Stimulated activated CD4-positive, alpha-beta T cell treated with anti-CD3 and anti-CD28 coated beads, Interleukin-2, amount 100 ng/mL, for 48 hours (primary cell): ENCODE measurements at regions not wholly inside any gene's neighbourhood (a gene's known extent, or its start where the extent isn't known, plus 50 kb on each side); places are given as distances from the start of the nearest gene placed in this dataset.

Experiments
- DNase-seq, 2 donors: peaks; one replicate each; pipeline ENCODE4 v3.0.0-alpha.2; 2020

- no peak for DNase-seq
Observed at GRCh38 chr2:56713978-56714377, 530.2 kb downstream of the CCDC85A start.

- DNase-seq: no peak
Observed at GRCh38 chr2:56714400-56714799, 530.6 kb downstream of the CCDC85A start.

GRCh38 chr2:56715683-56716082 lies 531.9 kb downstream of the CCDC85A start:
- DNase-seq: no peak

DNA sequence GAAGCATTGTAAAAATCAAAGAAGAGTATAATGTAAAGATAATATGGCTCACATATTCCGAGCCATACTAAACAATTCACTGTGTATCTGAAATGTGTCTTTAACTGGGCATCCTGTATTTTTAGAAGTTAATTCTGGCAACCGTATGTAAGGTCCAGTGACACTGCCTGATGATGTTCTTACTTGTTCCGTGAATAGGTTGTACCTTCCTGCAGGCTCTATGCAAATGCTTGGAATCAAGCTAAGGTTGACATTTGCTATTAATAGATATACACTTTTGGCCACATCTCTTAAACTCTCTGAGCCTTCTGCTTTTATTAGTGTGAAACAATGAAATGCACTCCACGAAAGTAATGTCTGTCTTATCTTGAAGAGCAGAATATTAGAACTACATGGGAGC lies 534.6 kb downstream of the CCDC85A start:
- DNase-seq: no peak

GRCh38 chr2:56729212-56729611 lies 545.4 kb downstream of the CCDC85A start:
- no peak for DNase-seq

- no peak for DNase-seq
Observed at GRCh38 chr2:56732946-56733345, 549.2 kb downstream of the CCDC85A start.

DNA sequence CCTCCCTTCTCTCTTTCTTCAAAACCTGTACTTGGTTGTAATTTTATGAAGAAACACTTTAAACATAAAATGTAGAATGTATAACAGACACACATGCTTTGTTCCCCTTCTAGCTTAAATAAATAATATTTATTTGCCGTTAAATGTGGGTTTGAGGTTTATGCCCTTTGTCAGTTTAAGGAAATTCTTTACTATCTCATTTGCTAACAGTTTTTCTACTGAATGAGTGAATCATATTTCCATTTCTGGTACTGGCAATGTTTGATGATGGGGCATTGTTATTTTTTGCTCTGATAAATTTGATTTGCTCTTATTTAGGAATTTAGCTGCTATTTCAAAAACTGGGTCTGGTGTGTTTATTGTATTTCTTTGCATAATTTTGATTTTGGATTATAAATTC lies 555.6 kb downstream of the CCDC85A start:
- DNase-seq: no peak

DNA sequence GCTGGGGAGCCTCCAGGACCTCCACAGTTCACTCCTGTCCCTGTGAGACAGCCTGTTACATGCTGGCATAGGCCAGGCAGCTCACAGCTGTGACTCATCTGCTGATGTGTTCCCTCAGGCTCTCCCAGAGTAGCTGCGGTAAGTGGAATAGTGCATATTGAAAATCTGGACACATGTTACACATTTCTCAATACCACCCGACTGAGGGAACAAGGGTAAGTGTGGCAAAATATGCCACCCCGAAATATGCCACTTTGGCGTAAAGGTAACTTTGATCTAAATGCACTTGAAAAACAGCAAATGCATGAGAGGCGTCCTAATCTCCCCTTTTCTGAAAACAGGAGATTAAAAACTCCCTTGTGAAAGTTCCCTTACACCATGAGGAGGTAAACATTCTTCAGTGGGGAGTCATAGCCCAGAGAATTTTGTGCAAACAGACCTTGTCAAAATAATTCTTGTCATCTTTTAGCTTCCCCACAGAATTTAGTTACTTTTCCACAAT lies 557.9 kb downstream of the CCDC85A start:
- DNase-seq: no peak

DNA sequence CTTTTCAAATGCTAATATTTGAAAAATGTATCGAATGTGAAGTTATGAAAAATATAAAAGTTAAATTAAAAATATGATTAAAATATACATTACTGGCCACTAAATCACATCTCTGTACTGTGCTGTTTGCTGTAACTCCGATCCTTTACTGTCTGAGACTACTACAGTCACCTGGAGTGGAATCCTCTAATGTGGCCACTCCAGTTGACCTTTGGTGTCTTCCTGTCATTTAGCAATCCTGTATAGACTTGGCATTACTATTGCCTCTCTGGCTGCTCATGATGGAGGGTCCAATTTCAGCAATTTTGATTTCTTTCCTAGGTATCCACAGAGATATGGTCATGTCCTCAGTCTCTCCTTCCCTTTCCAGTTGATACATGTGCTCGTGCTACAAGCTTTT lies 560.0 kb downstream of the CCDC85A start:
- DNase-seq: no peak

- no peak for DNase-seq
Observed at GRCh38 chr2:56749152-56749752, 565.5 kb downstream of the CCDC85A start.

GRCh38 chr2:56753182-56753581 lies 569.4 kb downstream of the CCDC85A start:
- DNase-seq: no peak

DNA sequence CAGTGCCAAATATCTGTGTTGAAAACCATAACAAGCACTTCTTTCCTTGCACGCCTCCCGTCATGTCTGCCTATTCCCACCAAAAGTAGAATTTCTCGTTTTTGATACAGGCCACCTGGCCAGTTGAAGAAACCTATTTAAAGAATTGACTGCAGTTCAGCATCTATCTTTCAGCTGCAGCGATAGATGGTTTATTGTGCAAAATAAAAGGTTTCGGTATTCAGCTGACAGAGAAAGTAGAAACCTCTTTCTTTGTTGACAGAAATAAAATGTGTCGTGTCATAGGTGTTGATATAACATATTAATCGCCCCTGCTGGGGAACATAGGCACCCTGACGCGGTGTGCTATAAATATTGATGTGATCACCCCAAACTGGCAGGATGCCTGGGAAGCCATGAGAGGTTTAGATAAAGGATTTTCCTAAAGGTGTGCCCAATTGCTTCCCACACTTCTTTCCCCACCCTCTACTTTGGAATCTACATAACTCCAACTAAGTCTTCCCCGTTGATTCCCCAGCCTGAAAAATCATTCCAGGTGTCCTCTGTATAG lies 570.4 kb downstream of the CCDC85A start:
- DNase-seq: no peak

DNA sequence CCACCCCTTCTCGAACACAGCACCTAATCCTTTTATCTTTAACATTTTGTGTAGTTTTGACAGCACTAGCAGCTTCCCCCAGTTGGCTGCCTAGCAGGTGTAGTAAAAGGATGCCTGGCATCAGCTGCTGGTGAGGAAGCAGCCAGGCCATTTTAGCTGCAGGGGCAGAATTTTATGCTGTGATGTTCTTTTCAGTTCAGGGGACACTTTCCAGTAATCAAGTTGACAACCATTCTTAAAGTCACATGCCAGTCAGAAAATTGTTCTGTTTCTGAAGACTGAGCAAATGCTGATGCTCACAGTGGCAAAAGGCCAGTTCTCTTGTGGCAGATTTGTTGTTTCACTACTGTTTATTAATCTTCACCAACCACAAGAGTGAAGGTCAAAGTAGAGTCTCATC lies 570.8 kb downstream of the CCDC85A start:
- no peak for DNase-seq

DNA sequence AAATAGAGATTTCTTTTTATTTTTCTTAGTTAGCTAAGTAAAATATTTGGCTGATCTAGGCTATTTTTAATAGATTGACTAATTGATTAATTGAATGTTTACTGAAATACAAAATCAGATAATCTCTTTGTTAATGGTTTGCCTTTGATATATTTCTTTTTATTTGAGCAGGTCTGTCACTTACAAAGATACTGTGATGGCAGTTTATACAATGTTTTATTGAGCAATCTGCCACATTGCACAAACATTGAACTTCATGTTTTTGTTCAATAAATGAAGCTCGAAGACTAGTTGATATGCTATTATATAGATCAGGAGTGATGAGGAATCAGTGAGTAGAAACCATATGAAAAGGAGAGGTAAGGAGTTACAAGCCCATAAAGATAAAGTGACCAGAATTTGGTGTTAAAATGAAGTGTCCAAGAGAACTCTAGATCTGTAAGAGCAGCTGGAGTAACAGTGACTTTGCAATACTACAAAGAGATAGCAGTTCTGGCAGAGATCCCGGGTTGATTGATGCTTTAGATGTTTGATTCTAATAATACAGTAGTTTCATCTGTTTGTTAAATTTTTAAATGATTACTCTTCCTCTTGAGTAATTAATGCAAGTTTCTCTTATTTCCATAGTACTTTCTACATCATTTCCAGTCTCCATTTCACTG lies 574.2 kb downstream of the CCDC85A start:
- no peak for DNase-seq

DNA sequence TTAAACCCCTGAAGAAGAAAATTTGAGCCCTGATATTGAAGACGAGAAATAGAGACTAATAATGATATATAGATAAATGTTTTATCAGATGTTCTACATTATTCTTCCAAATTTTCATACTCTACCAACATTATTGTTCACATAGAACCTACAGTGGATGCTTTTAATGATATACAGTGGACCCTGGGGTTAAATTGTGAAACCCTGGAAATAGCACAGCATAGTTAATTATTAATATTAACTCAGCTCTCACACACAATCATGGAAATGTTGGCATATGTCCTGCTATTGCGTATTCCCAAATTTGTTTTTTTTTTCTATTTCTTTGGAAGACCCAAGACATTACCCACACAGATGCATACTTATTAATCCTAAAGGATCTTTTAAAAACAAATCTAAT lies 579.9 kb downstream of the CCDC85A start:
- no peak for DNase-seq

DNA sequence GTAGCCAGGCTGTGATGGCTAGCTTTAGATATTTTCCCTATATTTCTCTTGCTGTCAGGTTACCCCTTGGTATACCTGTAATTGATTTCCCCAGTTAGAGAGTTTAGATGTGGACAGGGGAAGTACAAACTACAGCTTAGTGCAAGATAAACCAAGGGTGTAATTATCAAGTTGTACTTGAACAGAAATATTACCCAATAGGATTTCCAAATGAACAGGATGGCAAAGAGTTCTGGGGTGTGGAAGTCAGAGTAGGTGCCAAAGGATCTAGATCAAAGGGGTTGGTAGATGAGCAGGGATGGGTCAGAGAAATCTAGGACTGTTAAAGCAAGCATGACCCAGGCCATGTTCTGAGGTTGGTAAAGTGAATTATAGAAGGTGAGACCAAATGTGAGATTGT lies 585.2 kb downstream of the CCDC85A start:
- DNase-seq: no peak

GRCh38 chr2:56770490-56770889 lies 586.7 kb downstream of the CCDC85A start:
- DNase-seq: no peak

DNA sequence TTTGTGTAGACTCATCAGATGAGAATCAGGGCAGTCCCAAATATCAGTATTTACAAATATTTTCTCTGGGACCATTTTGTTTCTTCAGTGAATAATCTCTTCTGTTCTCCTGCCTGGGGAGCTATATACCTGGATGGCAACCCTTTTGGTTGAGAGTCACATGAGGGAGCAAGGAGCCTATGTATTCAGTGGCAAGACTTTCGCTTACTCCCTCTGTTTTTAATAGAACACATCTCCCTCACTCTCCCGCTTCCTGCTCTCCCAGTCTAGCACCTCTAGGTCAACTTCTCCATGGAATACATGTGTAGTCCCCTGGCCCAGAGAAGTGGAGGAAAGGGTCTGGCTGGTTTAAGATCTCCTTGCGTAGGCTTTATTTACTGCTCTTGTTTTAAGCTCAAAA lies 600.3 kb downstream of the CCDC85A start:
- no peak for DNase-seq

GRCh38 chr2:56801214-56801613 lies 617.4 kb downstream of the CCDC85A start:
- no peak for DNase-seq

DNA sequence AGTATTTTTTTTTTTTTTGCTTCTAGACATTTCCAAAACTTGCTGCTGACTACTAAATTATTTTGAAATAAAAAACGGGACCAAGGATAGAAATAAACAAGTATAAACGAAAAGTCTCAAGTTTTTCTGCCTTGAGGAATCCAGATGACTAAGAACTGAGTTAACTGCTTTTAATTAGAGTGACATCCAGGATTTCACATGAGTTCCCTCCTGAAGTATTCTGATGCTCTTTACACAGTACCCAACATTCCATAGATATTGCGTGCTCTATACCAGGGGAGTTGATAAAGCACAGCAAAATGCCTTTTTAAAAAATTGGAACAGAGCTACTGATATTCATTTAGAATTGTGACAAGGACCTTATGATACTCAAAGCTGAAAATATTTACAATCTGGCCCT lies 618.0 kb downstream of the CCDC85A start:
- no peak for DNase-seq

DNA sequence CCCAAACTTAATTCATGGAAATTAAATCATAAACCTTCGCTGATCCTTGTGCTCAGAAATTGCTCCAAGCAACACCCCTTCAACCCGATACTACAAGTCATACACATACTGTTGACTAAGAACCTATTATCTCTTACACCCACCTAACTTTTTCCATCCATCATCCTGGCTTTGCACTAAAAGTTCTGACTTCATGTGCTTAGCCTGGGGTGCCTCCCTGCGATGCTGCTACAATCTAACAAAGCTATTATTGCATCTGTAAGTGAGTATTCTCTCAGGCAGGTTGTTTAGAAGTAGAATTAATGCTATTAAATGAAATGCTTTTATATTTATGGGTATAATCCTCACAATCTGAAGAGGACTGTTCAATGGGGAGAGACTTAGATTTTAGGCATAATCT lies 619.8 kb downstream of the CCDC85A start:
- no peak for DNase-seq

DNA sequence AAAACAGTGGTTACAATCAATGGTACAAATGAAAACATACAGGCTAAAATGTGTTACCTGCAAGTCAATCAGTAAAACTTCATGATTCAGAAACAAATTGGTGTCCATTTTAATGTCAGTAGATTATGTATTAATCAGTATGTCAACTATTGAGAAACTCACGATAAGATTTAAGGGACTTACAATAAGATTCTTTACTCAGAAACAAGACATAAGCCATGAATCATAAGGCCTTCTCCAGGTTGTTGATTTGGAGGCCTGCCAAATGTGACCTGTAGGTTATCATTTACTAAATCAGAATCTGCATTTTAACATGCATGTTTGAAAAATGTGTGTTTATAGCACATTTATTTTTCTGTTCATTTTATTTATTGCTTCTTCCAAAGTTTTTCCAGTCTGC lies 623.1 kb downstream of the CCDC85A start:
- no peak for DNase-seq

- DNase-seq: no peak
Observed at GRCh38 chr2:56807861-56808260, 624.1 kb downstream of the CCDC85A start.

- DNase-seq: no peak
Observed at GRCh38 chr2:56811401-56811800, 627.6 kb downstream of the CCDC85A start.

DNA sequence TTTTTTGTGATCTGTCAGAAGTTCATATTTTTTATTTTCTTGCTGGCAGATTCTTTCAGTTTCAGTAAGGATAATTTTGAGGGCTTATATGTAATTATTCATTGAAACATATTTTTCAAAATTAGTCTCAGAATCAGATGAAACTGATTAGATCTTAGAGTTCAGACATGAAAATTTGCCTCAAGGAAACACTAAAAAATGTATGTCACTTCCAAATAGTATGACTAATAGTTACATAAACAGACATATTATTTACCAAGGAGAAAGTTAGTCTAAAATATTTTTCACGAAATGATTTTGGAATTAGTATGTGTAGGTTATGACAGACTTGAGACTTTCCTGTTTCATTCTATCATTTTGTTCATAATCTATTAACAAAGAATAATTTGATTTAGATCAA lies 628.6 kb downstream of the CCDC85A start:
- DNase-seq: no peak
